ENCODE measurements at regions not wholly inside any gene's neighbourhood (a gene's known extent, or its start where the extent isn't known, plus 50 kb on each side); places are given as distances from the start of the nearest gene placed in this dataset.
A peak's percentile ranks its signal among the peaks of the same experiment; 100 is the strongest.
"Not testable (repeated sequence)": the region's sequence is repeated elsewhere in the genome, so short reads cannot be mapped to it uniquely, and the experiment has no call there.

- DNase-seq, result no peak
- H3K27me3 ChIP-seq, result no peaks in the 10 kb centered on the region
- H3K36me3 ChIP-seq, result no peaks in the 10 kb centered on the region
- H3K9me3 ChIP-seq, result no peaks in the 10 kb centered on the region
- no peak overlapping the region for H3K4me3 ChIP-seq
Observed at GRCh38 chr5:53160895-53161294, 51.3 kb upstream of the MOCS2 start.

- Histone ChIP-seq H3K4me3 (no peak overlapping the region), H3K36me3 (no peaks in the 10 kb centered on the region), H3K27me3 (no peaks in the 10 kb centered on the region), H3K9me3 (no peaks in the 10 kb centered on the region)
- no peak for DNase-seq
Observed at GRCh38 chr5:53161876-53162275, 52.3 kb upstream of the MOCS2 start.

- Histone ChIP-seq H3K4me3 (no peak overlapping the region), H3K36me3 (no peaks in the 10 kb centered on the region), H3K27me3 (no peaks in the 10 kb centered on the region), H3K9me3 (peaks cover 5% of the 10 kb centered on the region)
- DNase-seq, result no peak
Observed at GRCh38 chr5:53164478-53165165, 55.1 kb upstream of the MOCS2 start.

GRCh38 chr5:53165431-53166182, 56.0 kb upstream of the MOCS2 start:
- Histone ChIP-seq H3K27me3 (no peaks in the 10 kb centered on the region), H3K4me3 (no peak overlapping the region), H3K9me3 (peaks cover 5% of the 10 kb centered on the region), H3K36me3 (no peaks in the 10 kb centered on the region)
- DNase-seq, result no peak

GRCh38 chr5:53166183-53166495, 56.6 kb upstream of the MOCS2 start:
- H3K36me3 ChIP-seq, result no peaks in the 10 kb centered on the region
- DNase-seq, result no peak
- no peaks in the 10 kb centered on the region for H3K27me3 ChIP-seq
- peaks cover 5% of the 10 kb centered on the region for H3K9me3 ChIP-seq
- H3K4me3 ChIP-seq, result no peak overlapping the region

- H3K4me3 ChIP-seq, result no peak overlapping the region
- DNase-seq, result no peak
- H3K9me3 ChIP-seq, result peaks cover 5% of the 10 kb centered on the region
- no peaks in the 10 kb centered on the region for H3K27me3 ChIP-seq
- H3K36me3 ChIP-seq, result no peaks in the 10 kb centered on the region
Observed at GRCh38 chr5:53167836-53168235, 58.3 kb upstream of the MOCS2 start.

GRCh38 chr5:53169933-53170332, 60.4 kb upstream of the MOCS2 start:
- Histone ChIP-seq H3K27me3 (no peaks in the 10 kb centered on the region), H3K4me3 (no peak overlapping the region), H3K9me3 (peaks cover 5% of the 10 kb centered on the region), H3K36me3 (no peaks in the 10 kb centered on the region)
- no peak for DNase-seq

GRCh38 chr5:53170746-53171349, 61.3 kb upstream of the MOCS2 start:
- Histone ChIP-seq H3K9me3 (peaks cover 14% of the 10 kb centered on the region), H3K27me3 (no peaks in the 10 kb centered on the region), H3K4me3 (no peak overlapping the region), H3K36me3 (no peaks in the 10 kb centered on the region)
- peak; percentile 9 for DNase-seq

- not testable (repeated sequence) for H3K27me3 ChIP-seq, H3K36me3 ChIP-seq, DNase-seq, H3K4me3 ChIP-seq
- H3K9me3 ChIP-seq, result peaks cover 19% of the 10 kb centered on the region
Observed at GRCh38 chr5:53172073-53172472, 62.5 kb upstream of the MOCS2 start.

- no peak overlapping the region for H3K4me3 ChIP-seq
- H3K36me3 ChIP-seq, result no peaks in the 10 kb centered on the region
- no peak for DNase-seq
- peaks cover 19% of the 10 kb centered on the region for H3K9me3 ChIP-seq
- no peaks in the 10 kb centered on the region for H3K27me3 ChIP-seq
Observed at GRCh38 chr5:53172630-53173029, 63.1 kb upstream of the MOCS2 start.

GRCh38 chr5:53173083-53173482, 63.5 kb upstream of the MOCS2 start:
- H3K9me3 ChIP-seq, result peaks cover 19% of the 10 kb centered on the region
- H3K4me3 ChIP-seq, result no peak overlapping the region
- no peaks in the 10 kb centered on the region for H3K27me3 ChIP-seq
- H3K36me3 ChIP-seq, result no peaks in the 10 kb centered on the region
- no peak for DNase-seq

GRCh38 chr5:53178830-53179229, 69.3 kb upstream of the MOCS2 start:
- peaks cover 14% of the 10 kb centered on the region; the same call in 1 of the 2 replicates for H3K9me3 ChIP-seq
- no peak overlapping the region for H3K4me3 ChIP-seq
- no peak for DNase-seq

GRCh38 chr5:53179691-53180090, 70.1 kb upstream of the MOCS2 start:
- H3K36me3 ChIP-seq, result no peaks in the 10 kb centered on the region
- H3K4me3 ChIP-seq, result no peak overlapping the region
- no peak for DNase-seq
- no peaks in the 10 kb centered on the region for H3K27me3 ChIP-seq
- H3K9me3 ChIP-seq, result peaks cover 14% of the 10 kb centered on the region; the same call in 1 of the 2 replicates

More at GRCh38 chr5:53178830-53179229, 69.3 kb upstream of the MOCS2 start:
- Histone ChIP-seq H3K36me3 (no peaks in the 10 kb centered on the region), H3K27me3 (no peaks in the 10 kb centered on the region)

- Histone ChIP-seq H3K36me3 (no peaks in the 10 kb centered on the region), H3K27me3 (no peaks in the 10 kb centered on the region), H3K4me3 (no peak overlapping the region), H3K9me3 (peaks cover 8% of the 10 kb centered on the region; the same call in 1 of the 2 replicates)
- no peak for DNase-seq
Observed at GRCh38 chr5:53180538-53180937, 71.0 kb upstream of the MOCS2 start.

GRCh38 chr5:53180991-53181390, 71.4 kb upstream of the MOCS2 start:
- DNase-seq, result no peak
- H3K9me3 ChIP-seq, result peaks cover 5% of the 10 kb centered on the region; the same call in 1 of the 2 replicates
- H3K4me3 ChIP-seq, result no peak overlapping the region
- no peaks in the 10 kb centered on the region for H3K36me3 ChIP-seq
- H3K27me3 ChIP-seq, result no peaks in the 10 kb centered on the region

- H3K27me3 ChIP-seq, result no peaks in the 10 kb centered on the region
Observed at GRCh38 chr5:53183880-53184279, 74.3 kb upstream of the MOCS2 start.

GRCh38 chr5:53191548-53192165, 82.1 kb upstream of the MOCS2 start:
- no peaks in the 10 kb centered on the region; the same call in 1 of the 2 replicates for H3K9me3 ChIP-seq
- no peak for DNase-seq
- H3K27me3 ChIP-seq, result no peaks in the 10 kb centered on the region
- no peak overlapping the region for H3K4me3 ChIP-seq
- no peaks in the 10 kb centered on the region for H3K36me3 ChIP-seq

More at GRCh38 chr5:53183880-53184279, 74.3 kb upstream of the MOCS2 start:
- no peaks in the 10 kb centered on the region; the same call in 1 of the 2 replicates for H3K9me3 ChIP-seq
- DNase-seq, result no peak
- H3K36me3 ChIP-seq, result no peaks in the 10 kb centered on the region
- H3K4me3 ChIP-seq, result no peak overlapping the region
